ENCODE measurements at regions not wholly inside any gene's neighbourhood (a gene's known extent, or its start where the extent isn't known, plus 50 kb on each side); places are given as distances from the start of the nearest gene placed in this dataset.
A peak's percentile ranks its signal among the peaks of the same experiment; 100 is the strongest.
"Not testable (repeated sequence)": the region's sequence is repeated elsewhere in the genome, so short reads cannot be mapped to it uniquely, and the experiment has no call there.

DNA sequence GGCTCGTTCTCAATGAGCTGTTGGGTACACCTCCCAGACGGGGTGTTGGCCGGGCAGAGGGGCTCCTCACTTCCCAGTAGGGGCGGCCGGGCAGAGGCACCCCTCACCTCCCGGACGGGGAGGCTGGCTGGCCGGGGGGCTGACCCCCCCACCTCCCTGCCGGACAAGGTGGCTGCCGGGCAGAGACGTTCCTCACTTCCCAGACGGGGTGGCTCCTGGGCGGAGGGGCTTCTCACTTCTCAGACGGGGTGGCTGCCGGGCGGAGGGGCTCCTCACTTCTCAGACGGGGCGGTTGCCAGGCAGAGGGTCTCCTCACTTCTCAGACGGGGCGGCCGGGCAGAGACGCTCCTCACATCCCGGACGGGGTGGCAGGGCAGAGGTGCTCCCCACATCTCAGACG, 160.7 kb downstream of the POTEC start:
- H3K4me3 Mint-ChIP-seq, H3K9me3 Mint-ChIP-seq, H3K36me3 Mint-ChIP-seq, H3K4me1 Mint-ChIP-seq, H3K27ac Mint-ChIP-seq, H3K27me3 Mint-ChIP-seq: not testable (repeated sequence)

DNA sequence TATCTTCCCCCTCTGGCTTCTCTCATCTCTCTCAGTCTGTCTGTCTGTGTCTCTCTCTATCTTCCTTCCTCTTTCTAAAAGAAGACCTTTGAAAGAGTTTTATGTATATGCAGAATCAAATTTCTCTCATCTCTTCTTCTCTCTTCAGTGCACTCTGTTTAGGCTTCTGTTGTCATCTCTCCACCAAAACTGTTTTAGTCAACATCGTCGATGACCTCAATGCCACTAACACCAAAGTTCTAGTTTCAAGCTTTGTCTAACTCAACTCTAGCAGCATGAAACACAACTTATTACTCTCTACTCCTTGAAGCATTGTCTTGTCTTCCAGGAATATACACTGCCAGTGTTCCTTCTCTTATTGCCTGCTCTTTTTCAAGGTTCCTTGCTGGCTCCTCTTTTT, 163.9 kb downstream of the POTEC start:
- H3K36me3 Mint-ChIP-seq, H3K27me3 Mint-ChIP-seq, H3K4me1 Mint-ChIP-seq, H3K9me3 Mint-ChIP-seq, H3K4me3 Mint-ChIP-seq, H3K27ac Mint-ChIP-seq: not testable (repeated sequence)

DNA sequence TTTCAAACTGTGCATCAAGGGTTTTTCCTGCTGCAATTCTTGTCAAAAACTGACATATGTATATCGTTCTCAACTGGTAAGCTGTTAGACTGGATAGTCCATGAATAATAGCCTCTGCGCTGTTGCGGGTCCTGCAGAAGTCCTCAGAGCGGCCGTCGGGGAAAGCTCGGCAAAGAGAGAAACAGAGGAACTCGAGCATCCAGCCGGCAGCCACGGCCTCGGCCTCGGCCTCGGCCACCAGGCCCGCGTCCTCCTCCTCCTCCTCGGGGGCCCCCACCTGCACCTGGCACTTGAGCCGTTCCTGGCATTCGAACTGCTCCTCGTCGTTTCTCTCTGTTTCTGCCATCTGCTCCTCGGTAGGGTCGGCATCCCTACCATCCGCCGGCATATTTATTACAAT, 165.0 kb downstream of the POTEC start:
- H3K9me3 Mint-ChIP-seq, H3K4me1 Mint-ChIP-seq, H3K4me3 Mint-ChIP-seq, H3K27me3 Mint-ChIP-seq, H3K36me3 Mint-ChIP-seq, H3K27ac Mint-ChIP-seq: not testable (repeated sequence)

DNA sequence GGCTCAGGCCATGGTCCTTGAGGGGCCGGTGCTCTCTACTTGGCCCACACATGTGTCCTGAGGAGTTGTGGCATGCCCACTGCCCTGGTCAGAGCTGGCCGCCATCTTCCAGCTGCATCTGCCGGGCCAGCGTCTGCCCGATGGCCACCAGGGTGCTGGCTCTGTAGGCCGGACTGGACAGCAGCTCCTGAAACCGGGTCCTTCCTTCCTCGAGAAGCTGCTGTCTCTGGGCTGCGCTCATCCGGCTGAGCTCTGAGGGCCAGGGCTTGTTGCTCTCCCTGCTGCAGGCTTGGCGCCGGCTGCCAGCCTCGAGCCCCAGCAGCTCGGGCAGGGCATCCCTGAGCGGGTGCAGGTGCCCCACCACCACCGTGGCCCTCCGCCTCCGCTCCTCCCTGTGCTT, 182.1 kb downstream of the POTEC start:
- not testable (repeated sequence) for H3K36me3 Mint-ChIP-seq, H3K4me1 Mint-ChIP-seq, H3K4me3 Mint-ChIP-seq, H3K9me3 Mint-ChIP-seq, H3K27me3 Mint-ChIP-seq, H3K27ac Mint-ChIP-seq

DNA sequence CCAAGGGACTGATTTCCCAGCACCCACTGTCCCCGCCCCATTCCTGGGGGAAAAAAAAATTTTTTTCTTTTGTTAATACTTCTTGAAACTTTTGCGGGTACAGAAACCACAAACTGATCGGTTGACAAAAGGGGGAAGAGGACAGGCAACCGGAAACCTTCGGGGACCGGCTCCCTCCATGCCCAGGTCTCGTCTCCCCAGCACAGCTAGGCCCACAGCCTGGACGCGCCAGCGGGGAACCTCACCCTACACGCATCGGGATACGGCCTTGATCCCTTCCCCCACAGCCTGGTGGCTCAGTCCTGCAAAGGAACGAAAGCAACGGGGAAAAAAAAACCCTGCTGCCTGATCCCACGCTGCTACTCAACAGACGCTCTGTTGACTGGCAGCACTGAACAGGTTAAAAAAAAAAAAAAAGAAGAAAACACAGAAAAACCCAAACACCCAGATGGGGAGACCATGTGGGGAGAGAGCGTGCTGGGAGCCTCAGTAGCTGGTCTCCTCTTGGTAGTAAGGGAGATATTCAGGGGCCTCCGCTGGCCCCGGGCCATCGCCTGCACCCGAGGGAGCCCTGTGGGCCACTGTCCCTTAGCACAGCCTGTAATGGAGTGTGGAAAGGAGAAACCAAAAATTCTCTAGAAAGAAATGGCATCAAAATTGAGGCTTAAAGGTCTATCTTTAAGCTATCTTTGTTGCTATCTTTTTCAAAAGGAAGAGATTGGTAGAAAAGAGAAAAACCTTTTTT, 185.7 kb downstream of the POTEC start:
- not testable (repeated sequence) for H3K9me3 Mint-ChIP-seq, H3K36me3 Mint-ChIP-seq, H3K4me1 Mint-ChIP-seq, H3K27me3 Mint-ChIP-seq, H3K27ac Mint-ChIP-seq, H3K4me3 Mint-ChIP-seq

DNA sequence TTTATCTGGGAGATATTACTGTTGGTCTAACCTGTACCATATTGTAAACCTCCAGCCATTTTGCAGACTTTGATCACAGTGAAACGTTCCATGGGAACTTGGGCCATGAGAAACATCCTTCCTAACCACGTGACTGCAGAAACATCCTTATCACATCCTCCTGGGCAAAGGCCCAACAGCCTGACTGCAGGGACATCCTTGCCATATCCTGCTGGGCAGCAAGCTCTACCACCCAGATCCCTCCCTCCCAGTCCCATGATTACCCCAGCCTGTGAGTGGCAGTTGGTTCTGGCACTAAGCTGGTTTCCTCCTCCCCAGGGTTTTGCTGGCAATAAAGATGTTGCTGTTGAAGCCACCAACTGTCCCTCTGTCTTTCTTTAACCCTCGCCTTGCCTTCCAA, 201.2 kb downstream of the POTEC start:
- H3K4me3 Mint-ChIP-seq, H3K4me1 Mint-ChIP-seq, H3K27ac Mint-ChIP-seq, H3K27me3 Mint-ChIP-seq, H3K36me3 Mint-ChIP-seq, H3K9me3 Mint-ChIP-seq: not testable (repeated sequence)

DNA sequence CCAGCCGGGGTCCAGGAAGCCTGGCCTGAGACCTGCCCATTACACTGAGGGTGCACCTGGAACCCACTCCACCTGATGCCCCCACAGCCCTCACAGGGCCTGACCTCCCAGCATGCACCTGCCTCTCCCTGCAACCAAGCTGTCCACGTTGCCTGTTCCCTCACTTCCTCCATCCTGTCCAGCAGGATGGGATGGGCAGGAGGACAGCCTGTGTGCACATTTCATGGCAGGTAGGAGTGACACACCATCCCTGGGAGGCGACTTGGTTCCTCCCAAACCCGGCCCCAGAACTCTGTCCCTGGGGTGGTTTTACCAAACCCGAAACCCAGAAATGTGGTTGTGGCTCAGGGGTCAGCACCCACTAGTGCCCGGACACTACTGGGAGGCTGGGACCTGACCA, 203.8 kb upstream of the ZNF519 start:
- not testable (repeated sequence) for H3K9me3 Mint-ChIP-seq, H3K36me3 Mint-ChIP-seq, H3K4me1 Mint-ChIP-seq, H3K27ac Mint-ChIP-seq, H3K27me3 Mint-ChIP-seq, H3K4me3 Mint-ChIP-seq

DNA sequence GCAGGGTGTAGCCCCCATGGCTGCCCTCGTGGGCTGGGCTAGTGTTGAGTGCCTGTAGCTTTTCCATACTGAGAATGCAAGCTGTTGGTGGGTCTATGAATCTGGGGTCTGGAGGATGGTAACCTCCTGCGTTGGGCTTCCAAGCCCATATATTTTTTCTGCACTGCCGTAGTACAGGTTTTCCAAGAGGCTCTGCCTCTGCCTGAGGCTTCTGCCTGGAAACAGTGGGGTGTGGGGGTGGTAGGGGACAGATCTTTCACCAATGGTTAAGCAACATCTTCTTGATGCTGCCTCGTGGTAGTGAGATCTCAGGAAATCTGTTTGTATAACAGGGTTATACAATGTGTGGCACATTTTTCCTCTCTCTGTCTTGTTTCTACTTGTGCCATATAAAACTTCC, 189.0 kb upstream of the ZNF519 start:
- H3K36me3 Mint-ChIP-seq, H3K27ac Mint-ChIP-seq, H3K4me3 Mint-ChIP-seq: not testable (repeated sequence)

DNA sequence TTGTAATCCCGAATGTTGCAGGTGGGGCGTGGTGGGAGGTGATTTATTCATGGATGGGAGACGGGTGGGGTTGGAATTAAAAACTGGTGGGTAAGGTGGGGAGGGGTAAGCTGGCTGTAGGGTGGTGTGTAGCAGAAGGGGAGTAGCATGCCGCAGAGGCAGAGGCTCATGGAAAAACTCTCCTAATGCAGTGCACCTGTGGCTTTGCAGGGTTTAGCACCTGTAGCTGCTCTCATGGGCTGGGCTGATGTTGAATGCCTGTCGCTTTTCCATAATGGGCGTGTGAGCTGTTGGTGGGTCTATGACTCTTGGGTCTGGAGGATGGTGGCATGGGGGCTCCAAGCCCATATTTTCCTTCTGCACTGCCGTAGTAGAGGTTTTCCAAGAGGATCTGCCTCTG, 169.0 kb upstream of the ZNF519 start:
- H3K4me3 Mint-ChIP-seq, H3K36me3 Mint-ChIP-seq, H3K27me3 Mint-ChIP-seq, H3K9me3 Mint-ChIP-seq, H3K27ac Mint-ChIP-seq, H3K4me1 Mint-ChIP-seq: not testable (repeated sequence)

More for the DNA sequence above, 189.0 kb upstream of the ZNF519 start:
- not testable (repeated sequence) for H3K4me1 Mint-ChIP-seq, H3K9me3 Mint-ChIP-seq, H3K27me3 Mint-ChIP-seq

DNA sequence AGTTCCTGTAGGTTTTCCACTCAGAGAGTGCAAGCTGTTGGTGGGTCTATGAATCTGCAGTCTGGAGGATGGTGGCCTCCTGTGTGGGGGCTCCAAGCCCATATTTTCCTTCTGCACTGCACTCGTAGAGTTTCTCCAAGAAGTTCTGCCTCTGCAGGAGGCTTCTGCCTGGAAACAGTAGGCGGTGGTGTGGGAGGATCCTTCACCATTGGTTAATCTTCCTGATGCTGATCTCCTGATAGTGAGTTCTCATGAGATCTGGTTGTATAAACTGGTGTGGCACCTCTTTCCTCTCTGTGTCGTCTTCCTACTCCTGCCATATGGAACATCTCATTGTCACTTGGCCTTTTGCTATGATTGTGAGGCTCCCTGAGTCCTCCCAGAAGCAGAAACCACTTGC, 162.8 kb upstream of the ZNF519 start:
- not testable (repeated sequence) for H3K4me3 Mint-ChIP-seq, H3K27me3 Mint-ChIP-seq, H3K9me3 Mint-ChIP-seq, H3K36me3 Mint-ChIP-seq, H3K4me1 Mint-ChIP-seq
- peak overlapping the region in 1 of 3 donors; percentile 23 for H3K27ac Mint-ChIP-seq

DNA sequence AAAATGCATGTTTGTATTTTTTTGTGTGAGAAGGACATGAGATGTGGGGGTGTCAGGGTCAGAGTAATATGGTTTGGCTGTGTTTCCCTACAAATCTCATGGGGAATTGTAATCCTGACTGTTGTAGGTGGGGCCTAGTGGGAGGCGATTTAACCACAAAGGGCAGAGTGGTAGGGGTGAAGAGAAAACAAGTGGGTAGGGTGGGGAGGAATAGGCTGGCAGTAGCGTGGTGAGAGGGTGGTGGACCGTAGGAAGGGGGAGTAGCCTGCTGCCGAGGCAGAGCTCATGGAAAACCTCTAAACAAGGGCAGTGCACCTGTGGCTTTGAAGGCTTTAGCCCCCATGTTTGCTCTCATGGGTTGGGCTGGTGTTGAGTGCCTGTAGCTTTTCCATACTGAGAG, 152.8 kb upstream of the ZNF519 start:
- H3K36me3 Mint-ChIP-seq, result peaks cover 4% of the 10 kb centered on the region
- H3K27ac Mint-ChIP-seq, result no peak overlapping the region
- H3K27me3 Mint-ChIP-seq, result no peaks in the 10 kb centered on the region
- H3K4me1 Mint-ChIP-seq, result no peaks in the 10 kb centered on the region
- no peaks in the 10 kb centered on the region for H3K9me3 Mint-ChIP-seq
- no peak overlapping the region for H3K4me3 Mint-ChIP-seq

DNA sequence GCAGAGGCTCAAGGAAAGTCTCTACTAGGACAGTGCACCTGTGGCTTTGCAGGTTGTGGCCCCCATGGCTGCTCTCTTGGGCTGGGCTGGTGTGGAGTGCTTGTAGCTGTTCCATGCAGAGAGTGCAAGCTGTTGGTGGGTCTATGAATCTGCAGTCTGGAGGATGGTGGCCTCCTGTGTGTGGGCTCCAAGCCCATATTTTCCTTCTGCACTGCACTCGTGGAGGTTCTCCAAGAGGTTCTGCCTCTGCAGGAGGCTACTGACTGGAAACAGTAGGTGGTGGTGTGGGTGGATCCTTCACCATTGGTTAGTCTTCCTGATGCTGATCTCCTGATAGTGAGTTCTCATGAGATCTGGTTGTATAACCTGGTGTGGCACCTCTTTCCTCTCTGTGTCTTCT, 143.2 kb upstream of the ZNF519 start:
- H3K9me3 Mint-ChIP-seq, H3K4me1 Mint-ChIP-seq, H3K27me3 Mint-ChIP-seq, H3K27ac Mint-ChIP-seq, H3K36me3 Mint-ChIP-seq: not testable (repeated sequence)
- H3K4me3 Mint-ChIP-seq, result peak overlapping the region in 1 of 4 donors; percentile 4

DNA sequence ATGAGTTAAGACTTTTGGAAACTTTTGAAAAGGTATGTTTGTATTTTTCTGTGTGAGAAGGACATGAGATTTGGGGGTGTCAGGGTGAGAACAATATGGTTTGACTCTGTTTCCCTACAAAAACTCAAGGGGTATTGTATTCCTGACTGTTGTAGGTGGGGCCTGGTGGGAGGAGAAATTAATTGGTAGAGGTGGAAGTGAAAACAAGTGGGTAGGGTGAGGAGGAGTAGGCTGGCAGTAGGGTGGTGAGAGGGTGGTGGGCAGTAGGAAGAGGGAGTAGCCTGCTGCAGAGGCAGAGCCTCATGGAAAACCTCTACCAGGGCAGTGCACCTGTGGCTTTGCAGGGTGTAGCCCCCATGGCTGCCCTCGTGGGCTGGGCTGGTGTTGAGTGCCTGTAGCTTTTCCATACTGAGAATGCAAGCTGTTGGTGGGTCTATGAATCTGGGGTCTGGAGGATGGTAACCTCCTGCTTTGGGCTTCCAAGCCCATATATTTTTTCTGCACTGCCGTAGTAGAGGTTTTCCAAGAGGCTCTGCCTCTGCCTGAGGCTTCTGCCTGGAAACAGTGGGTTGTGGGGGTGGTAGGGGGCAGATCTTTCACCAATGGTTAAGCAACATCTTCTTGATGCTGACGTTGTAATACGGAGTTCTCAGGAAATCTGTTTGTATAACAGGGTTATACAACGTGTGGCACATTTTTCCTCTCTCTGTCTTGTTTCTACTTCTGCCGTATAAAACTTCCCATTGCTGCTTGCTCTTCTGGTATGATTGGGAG, 133.6 kb upstream of the ZNF519 start:
- H3K36me3 Mint-ChIP-seq, H3K4me3 Mint-ChIP-seq, H3K9me3 Mint-ChIP-seq, H3K27ac Mint-ChIP-seq, H3K4me1 Mint-ChIP-seq, H3K27me3 Mint-ChIP-seq: not testable (repeated sequence)

DNA sequence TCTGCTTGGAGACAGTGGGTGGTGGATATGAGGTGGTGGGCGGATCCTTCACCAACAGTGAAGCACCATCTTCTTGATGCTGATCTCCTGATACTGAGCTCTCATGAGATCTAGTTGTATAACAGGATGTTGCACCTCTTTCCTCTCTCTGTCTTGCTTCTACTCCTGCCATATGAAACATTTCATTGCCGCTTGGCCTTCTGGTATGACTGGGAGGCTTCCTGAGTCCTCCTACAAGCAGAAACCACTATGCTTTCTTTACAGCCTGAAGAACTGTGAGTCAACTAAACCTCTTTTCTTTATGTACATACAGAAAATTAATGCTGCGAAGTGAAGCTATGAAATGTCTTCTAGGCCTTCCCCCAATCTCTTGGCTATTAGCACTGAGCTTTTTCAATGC, 130.6 kb upstream of the ZNF519 start:
- not testable (repeated sequence) for H3K9me3 Mint-ChIP-seq, H3K4me1 Mint-ChIP-seq, H3K4me3 Mint-ChIP-seq, H3K27me3 Mint-ChIP-seq, H3K36me3 Mint-ChIP-seq
- H3K27ac Mint-ChIP-seq, result peak overlapping the region in 1 of 3 donors; percentile 21

DNA sequence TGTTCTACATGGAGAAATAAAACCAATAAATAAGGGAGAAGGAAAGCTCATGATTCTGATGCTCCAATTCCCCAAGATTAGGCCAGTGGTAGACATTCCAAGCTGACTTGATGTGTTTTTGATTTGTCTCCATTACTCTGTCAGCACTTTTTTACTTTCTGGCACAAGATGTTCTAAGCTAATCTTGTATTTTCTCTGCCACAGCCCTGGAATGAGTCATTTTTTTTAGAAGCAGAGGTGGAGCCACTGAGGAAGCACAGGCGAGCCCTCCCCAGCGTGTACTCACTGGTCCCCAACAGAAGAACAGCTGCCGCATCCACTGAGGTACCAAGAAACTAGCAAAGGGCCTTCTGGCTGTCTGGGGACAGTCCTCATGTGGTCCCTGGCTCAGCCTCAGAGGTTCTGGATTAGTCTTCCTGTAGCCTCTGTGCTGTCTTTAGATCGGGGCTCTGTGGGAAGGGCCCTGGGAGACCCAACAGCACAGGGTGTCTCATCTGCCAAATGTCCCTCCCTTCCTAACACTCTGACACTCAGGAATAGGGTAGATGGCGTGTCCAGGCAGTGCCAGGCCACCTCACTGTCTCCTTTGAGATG, 117.9 kb upstream of the ZNF519 start:
- H3K4me3 Mint-ChIP-seq, H3K36me3 Mint-ChIP-seq, H3K4me1 Mint-ChIP-seq, H3K9me3 Mint-ChIP-seq, H3K27ac Mint-ChIP-seq, H3K27me3 Mint-ChIP-seq: not testable (repeated sequence)

DNA sequence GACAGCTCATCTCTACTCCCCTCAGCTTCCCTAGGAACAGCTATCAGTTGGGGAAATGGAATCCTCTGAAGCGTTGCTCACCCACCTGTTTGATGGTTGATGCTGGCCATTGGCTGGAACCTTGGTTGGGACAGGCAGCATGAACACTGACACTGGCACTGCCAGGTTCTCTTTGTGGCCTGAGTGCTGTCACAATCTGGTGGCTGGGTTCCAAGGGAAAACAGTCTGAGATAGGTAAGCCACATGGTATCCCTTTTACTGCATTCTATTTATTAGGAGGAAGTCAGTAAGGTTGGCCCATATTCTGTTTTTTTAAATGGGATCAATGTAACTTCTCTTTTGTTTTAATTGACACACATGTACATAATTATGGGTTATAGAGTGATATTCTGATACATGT, 107.0 kb upstream of the ZNF519 start:
- not testable (repeated sequence) for H3K27ac Mint-ChIP-seq, H3K36me3 Mint-ChIP-seq, H3K9me3 Mint-ChIP-seq, H3K4me1 Mint-ChIP-seq, H3K27me3 Mint-ChIP-seq, H3K4me3 Mint-ChIP-seq
